Activated CD8-positive, alpha-beta T cell treated with anti-CD3 and anti-CD28 coated beads for 36 hours (primary cell): ENCODE measurements at regions not wholly inside any gene's neighbourhood (a gene's known extent, or its start where the extent isn't known, plus 50 kb on each side); places are given as distances from the start of the nearest gene placed in this dataset.

Experiments
- ATAC-seq: fragments of 200-7000 bp; cut with Tn5 transposase; one replicate; pipeline ENCODE4 v1.10.0; 2021; ENCODE audit warnings: mild to moderate bottlenecking, moderate library complexity
- CTCF ChIA-PET: fragments of 350-600 bp; sonication (Branson Sonifier 250); formaldehyde crosslinking; loops from one replicate; lab custom pipeline; 2021; ENCODE audit warnings: antibody characterized with exemption; lab: Charles Lee
- POLR2A ChIA-PET: fragments of 350-600 bp; sonication (Branson Sonifier 250); formaldehyde crosslinking; loops from one replicate; lab custom pipeline; 2021; ENCODE audit warnings: antibody characterized with exemption; lab: Charles Lee
- DNase-seq: peaks from one replicate; pipeline ENCODE4 v3.0.0-alpha.2; 2020
- H3K27ac Mint-ChIP-seq: one replicate; pipeline ENCODE4 v1.8.0; 2021; ENCODE audit warnings: mild to moderate bottlenecking, mixed read lengths
- H3K27me3 Mint-ChIP-seq: one replicate; pipeline ENCODE4 v1.8.0; 2021; ENCODE audit warnings: mixed read lengths
- H3K36me3 Mint-ChIP-seq: one replicate; pipeline ENCODE4 v1.8.0; 2021; ENCODE audit warnings: low read depth, mixed read lengths
- H3K4me1 Mint-ChIP-seq: one replicate; pipeline ENCODE4 v1.8.0; 2021; ENCODE audit warnings: low read depth, mixed read lengths
- H3K4me3 Mint-ChIP-seq: one replicate; pipeline ENCODE4 v1.8.0; 2021; ENCODE audit warnings: mild to moderate bottlenecking, moderate library complexity, mixed read lengths
- H3K9me3 Mint-ChIP-seq: one replicate; pipeline ENCODE4 v1.8.0; 2021; ENCODE audit warnings: mixed read lengths
- CTCF ChIP-seq: fragments of 200-600 bp; IDR thresholded peaks from one replicate; pipeline ENCODE4 v1.8.0; 2022; ENCODE audit warnings: antibody characterized with exemption, mild to moderate bottlenecking
- intact Hi-C: fragments of 100-400 bp; cut with micrococcal nuclease; formaldehyde crosslinking; loops from one replicate; pipeline ENCODE4 v1.10.0; 2022

- no peak for ATAC-seq
- Mint-ChIP-seq H3K4me1 (no peaks in the 10 kb centered on the region), H3K27me3 (no peaks in the 10 kb centered on the region), H3K4me3 (no peak overlapping the region), H3K36me3 (no peaks in the 10 kb centered on the region), H3K9me3 (no peaks in the 10 kb centered on the region), H3K27ac (no peak overlapping the region)
- DNase-seq, result no peak
- ChIA-PET CTCF (interaction anchor here (1.8 kb wide), 1 partner anchor 10 kb away, joined by 4 read pairs; no protein-coding TSS in a partner anchor), POLR2A (no interaction called here)
- intact Hi-C loops, result no loop called here
- no peak for TF ChIP-seq CTCF
These were observed 570.9 kb downstream of the VRK1 start for GRCh38 chr14:97368049-97368448.

GRCh38 chr14:97368900-97369564 lies 571.9 kb downstream of the VRK1 start:
- peaks cover 5% of the 10 kb centered on the region for H3K4me1 Mint-ChIP-seq
- intact Hi-C loops, result no loop called here
- CTCF ChIA-PET, result no interaction called here
- no peaks in the 10 kb centered on the region for H3K36me3 Mint-ChIP-seq
- ATAC-seq (no peak), DNase-seq (no peak)
- no peaks in the 10 kb centered on the region for H3K9me3 Mint-ChIP-seq
- H3K4me3 Mint-ChIP-seq, result no peak overlapping the region
- no peaks in the 10 kb centered on the region for H3K27me3 Mint-ChIP-seq
- POLR2A ChIA-PET, result no interaction called here
- TF ChIP-seq CTCF, result no peak
- no peak overlapping the region for H3K27ac Mint-ChIP-seq

GRCh38 chr14:97369901-97370300 lies 572.7 kb downstream of the VRK1 start:
- ChIA-PET POLR2A (no interaction called here), CTCF (no interaction called here)
- H3K4me3 Mint-ChIP-seq, result no peak overlapping the region
- intact Hi-C loops, result no loop called here
- DNase-seq, result no peak
- H3K27me3 Mint-ChIP-seq, result no peaks in the 10 kb centered on the region
- H3K36me3 Mint-ChIP-seq, result no peaks in the 10 kb centered on the region
- H3K9me3 Mint-ChIP-seq, result no peaks in the 10 kb centered on the region
- H3K27ac Mint-ChIP-seq, result no peak overlapping the region
- peaks cover 8% of the 10 kb centered on the region for H3K4me1 Mint-ChIP-seq
- ATAC-seq, result no peak
- no peak for TF ChIP-seq CTCF

GRCh38 chr14:97376310-97376709 lies 579.1 kb downstream of the VRK1 start:
- ChIA-PET POLR2A (interaction anchor here (1.5 kb wide), 1 partner anchor 11 kb away, joined by 4 read pairs; no protein-coding TSS in a partner anchor), CTCF (no interaction called here)
- Mint-ChIP-seq H3K4me1 (peaks cover 43% of the 10 kb centered on the region), H3K27ac (no peak overlapping the region), H3K9me3 (no peaks in the 10 kb centered on the region), H3K36me3 (no peaks in the 10 kb centered on the region), H3K27me3 (no peaks in the 10 kb centered on the region), H3K4me3 (no peak overlapping the region)
- intact Hi-C loops, result no loop called here
- no peak for ATAC-seq
- no peak for TF ChIP-seq CTCF
- no peak for DNase-seq

- DNase-seq (no peak), ATAC-seq (no peak)
- POLR2A ChIA-PET, result interaction anchor here (0.6 to 1.5 kb wide), 2 partner anchors 10 to 587 kb away, joined by 3 to 4 read pairs; no protein-coding TSS in a partner anchor
- no peak for TF ChIP-seq CTCF
- H3K36me3 Mint-ChIP-seq, result no peaks in the 10 kb centered on the region
- CTCF ChIA-PET, result no interaction called here
- no peak overlapping the region for H3K4me3 Mint-ChIP-seq
- intact Hi-C loops, result no loop called here
- no peak overlapping the region for H3K27ac Mint-ChIP-seq
- no peaks in the 10 kb centered on the region for H3K9me3 Mint-ChIP-seq
- no peaks in the 10 kb centered on the region for H3K27me3 Mint-ChIP-seq
- peaks cover 51% of the 10 kb centered on the region for H3K4me1 Mint-ChIP-seq
These were observed 580.4 kb downstream of the VRK1 start for GRCh38 chr14:97377550-97377949.
